BLaER1 treated with 17β-estradiol and CSF1 and Interleukin-3, amounts not matched to agents 10 nM and 100 nM (cell line): ENCODE measurements at regions not wholly inside any gene's neighbourhood (a gene's known extent, or its start where the extent isn't known, plus 50 kb on each side); places are given as distances from the start of the nearest gene placed in this dataset.

Experiments used
- H3K27ac ChIP-seq, 11 experiments: shearing (Covaris generic); formaldehyde crosslinking; 2 replicates each; pipeline ENCODE4 v1.8.1; 2022
- H3K27me3 ChIP-seq, 11 experiments: shearing (Covaris generic); formaldehyde crosslinking; 2 replicates each; pipeline ENCODE4 v1.8.1; 2022
- H3K36me3 ChIP-seq, 11 experiments: shearing (Covaris generic); formaldehyde crosslinking; 2 replicates each; pipeline ENCODE4 v1.8.1; 2022
- H3K4me1 ChIP-seq, 10 experiments: shearing (Covaris generic); formaldehyde crosslinking; 2 replicates each; pipeline ENCODE4 v1.8.1; 2022
- H3K4me2 ChIP-seq, 11 experiments: shearing (Covaris generic); formaldehyde crosslinking; 2 replicates each; pipeline ENCODE4 v1.8.1; 2022
- H3K4me3 ChIP-seq, 10 experiments: shearing (Covaris generic); formaldehyde crosslinking; 2 replicates each; pipeline ENCODE4 v1.8.1; 2022
- H3K9ac ChIP-seq, 11 experiments: shearing (Covaris generic); formaldehyde crosslinking; 2 replicates each; pipeline ENCODE4 v1.8.1; 2022
- H3K9me3 ChIP-seq, 11 experiments: shearing (Covaris generic); formaldehyde crosslinking; replicated peaks in 1 of 11; 2 replicates each; pipeline ENCODE4 v1.8.1; 2022
- H4K20me1 ChIP-seq, 11 experiments: shearing (Covaris generic); formaldehyde crosslinking; 2 replicates each; pipeline ENCODE4 v1.8.1; 2022
- Cebpa-rat ChIP-seq, 11 experiments: shearing (Covaris generic); IDR thresholded peaks; 2 replicates each; pipeline ENCODE4 v1.8.1; 2022

DNA sequence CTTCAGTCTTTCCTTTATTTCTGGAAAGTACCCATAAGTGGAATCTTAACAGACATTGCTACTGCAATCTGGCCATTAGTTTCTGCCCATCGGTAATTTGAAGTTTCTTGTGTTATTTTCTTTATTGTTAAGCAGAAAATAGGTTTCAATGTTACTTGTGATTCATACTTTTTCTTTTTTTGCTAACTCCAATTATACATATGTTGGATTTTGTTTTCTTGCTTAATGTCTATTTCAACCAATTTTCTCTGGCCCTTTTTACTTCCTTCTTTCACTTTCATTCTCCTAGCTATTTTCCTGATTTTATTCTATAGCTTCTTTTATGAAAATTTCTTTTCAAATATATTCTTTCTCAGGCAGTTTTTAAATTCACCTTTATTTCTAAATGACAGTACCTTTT, 457.4 kb downstream of the TCERG1L start:
- no peak overlapping the region for H3K4me2 ChIP-seq

DNA sequence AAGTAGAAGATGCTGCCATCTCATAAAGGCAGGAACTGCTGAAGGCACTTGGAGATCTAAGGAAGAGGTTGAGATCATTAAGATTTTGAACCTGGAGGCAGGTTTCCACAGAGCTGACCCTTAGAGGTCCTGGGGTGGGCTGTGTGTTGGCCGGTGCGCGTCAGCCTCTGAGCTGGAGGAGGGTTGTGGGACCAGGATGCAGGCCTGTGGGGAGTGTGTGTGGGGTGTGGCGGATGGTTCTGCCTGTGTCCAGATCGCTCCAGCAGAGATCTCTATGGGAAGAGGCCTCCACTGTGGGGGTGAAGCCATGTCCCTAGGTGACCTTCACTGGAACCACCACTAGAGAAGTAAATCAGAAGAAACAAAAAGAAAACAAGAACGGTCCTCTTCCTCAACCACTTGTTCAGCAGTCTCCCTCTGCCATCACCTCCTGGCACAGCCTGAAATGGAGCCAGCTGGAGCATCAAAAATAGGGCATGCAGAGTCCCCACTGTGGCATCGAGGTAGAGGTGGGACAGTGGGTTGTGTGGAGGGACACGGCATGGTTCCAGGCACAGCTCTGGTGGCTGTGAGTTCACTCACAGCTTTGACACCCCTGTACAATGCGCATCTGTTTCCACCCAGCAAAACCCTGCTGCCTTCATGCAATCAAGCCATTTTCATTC, 453.8 kb downstream of the TCERG1L start:
- no peak overlapping the region for H3K27ac ChIP-seq
- H3K4me2 ChIP-seq, result no peak overlapping the region
- peaks cover 28 to 36% (median 31%) of the 10 kb centered on the region in 11 experiments for H3K9me3 ChIP-seq
- peaks cover 0 to 30% (median 11%) of the 10 kb centered on the region in 10 experiments; a peak in 13 of 20 replicates for H3K4me1 ChIP-seq
- no peak overlapping the region for H3K9ac ChIP-seq
- H3K27me3 ChIP-seq, result no peaks in the 10 kb centered on the region
- no peak for TF ChIP-seq Cebpa-rat (IDR thresholded peaks at IDR 0.05)
- no peaks in the 10 kb centered on the region for H3K36me3 ChIP-seq
- no peaks in the 10 kb centered on the region for H4K20me1 ChIP-seq
- no peak overlapping the region for H3K4me3 ChIP-seq

More for the DNA sequence above, 457.4 kb downstream of the TCERG1L start:
- Histone ChIP-seq H3K9ac (no peak overlapping the region), H3K27me3 (no peaks in the 10 kb centered on the region), H3K4me3 (no peak overlapping the region), H3K27ac (no peak overlapping the region), H3K9me3 (peaks cover 34 to 49% (median 40%) of the 10 kb centered on the region in 11 experiments), H4K20me1 (no peaks in the 10 kb centered on the region), H3K4me1 (peaks cover 0 to 19% (median 5%) of the 10 kb centered on the region in 10 experiments; a peak in 8 of 20 replicates), H3K36me3 (no peaks in the 10 kb centered on the region)
- no peak for TF ChIP-seq Cebpa-rat (IDR thresholded peaks at IDR 0.05)

DNA sequence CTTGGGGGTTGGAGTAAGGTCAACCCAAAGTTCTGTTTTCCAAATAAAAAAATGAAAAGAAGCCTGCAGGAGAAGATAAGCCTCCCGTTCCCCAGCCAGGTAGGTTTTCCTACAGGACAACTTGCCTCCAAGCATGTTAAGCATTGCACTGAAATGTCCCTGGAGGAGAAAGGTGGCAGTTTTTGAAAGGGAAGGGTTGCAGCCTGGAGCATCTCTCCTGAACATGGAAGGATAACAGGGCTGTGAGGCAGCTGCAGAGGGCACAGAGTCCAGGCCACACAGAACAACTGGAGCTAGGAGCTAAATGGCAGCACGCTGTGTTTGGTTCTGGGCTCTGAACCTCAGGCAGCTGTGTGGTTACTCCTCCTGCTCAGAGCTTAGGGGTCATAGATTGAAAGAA, 452.9 kb downstream of the TCERG1L start:
- H3K27ac ChIP-seq, result no peak overlapping the region
- no peak for TF ChIP-seq Cebpa-rat (IDR thresholded peaks at IDR 0.05)
- H3K4me3 ChIP-seq, result no peak overlapping the region
- H3K9me3 ChIP-seq, result peaks cover 19 to 27% (median 22%) of the 10 kb centered on the region in 11 experiments
- H3K4me1 ChIP-seq, result peaks cover 0 to 34% (median 14%) of the 10 kb centered on the region in 10 experiments; a peak in 13 of 20 replicates
- no peaks in the 10 kb centered on the region for H3K27me3 ChIP-seq
- 0 out of 22 replicates have a peak overlapping the region, but pooled peaks of 1 of the 11 experiments have one; percentile 4 for H3K4me2 ChIP-seq
- H4K20me1 ChIP-seq, result no peaks in the 10 kb centered on the region
- no peak overlapping the region for H3K9ac ChIP-seq
- H3K36me3 ChIP-seq, result no peaks in the 10 kb centered on the region

DNA sequence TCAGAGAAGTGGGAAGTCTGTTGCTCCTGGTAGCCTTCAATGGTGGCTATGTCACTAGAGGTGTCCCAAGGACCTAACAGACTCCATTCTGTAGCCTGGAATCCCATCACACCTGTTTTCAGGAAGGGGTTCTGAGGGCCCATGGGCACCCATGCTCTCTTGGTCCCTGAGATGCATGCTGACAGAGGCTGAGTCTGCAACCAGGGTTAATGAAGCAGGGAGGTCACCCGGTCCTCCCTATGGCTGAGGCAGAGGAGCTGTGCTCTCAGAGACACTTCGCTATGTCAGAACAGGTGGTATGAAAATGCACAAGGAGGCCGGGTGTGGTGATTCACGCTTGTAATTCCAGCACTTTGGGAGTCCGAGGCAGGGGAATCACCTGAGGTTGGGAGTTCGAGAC, 452.1 kb downstream of the TCERG1L start:
- peaks cover 11 to 19% (median 14%) of the 10 kb centered on the region in 11 experiments for H3K9me3 ChIP-seq
- H3K36me3 ChIP-seq, result no peaks in the 10 kb centered on the region
- H3K4me1 ChIP-seq, result peaks cover 0 to 34% (median 14%) of the 10 kb centered on the region in 10 experiments; a peak in 13 of 20 replicates
- H4K20me1 ChIP-seq, result no peaks in the 10 kb centered on the region
- H3K27ac ChIP-seq, result no peak overlapping the region
- no peaks in the 10 kb centered on the region for H3K27me3 ChIP-seq
- no peak overlapping the region for H3K4me3 ChIP-seq
- H3K4me2 ChIP-seq, result no peak overlapping the region
- TF ChIP-seq Cebpa-rat (IDR thresholded peaks at IDR 0.05), result no peak
- no peak overlapping the region for H3K9ac ChIP-seq

DNA sequence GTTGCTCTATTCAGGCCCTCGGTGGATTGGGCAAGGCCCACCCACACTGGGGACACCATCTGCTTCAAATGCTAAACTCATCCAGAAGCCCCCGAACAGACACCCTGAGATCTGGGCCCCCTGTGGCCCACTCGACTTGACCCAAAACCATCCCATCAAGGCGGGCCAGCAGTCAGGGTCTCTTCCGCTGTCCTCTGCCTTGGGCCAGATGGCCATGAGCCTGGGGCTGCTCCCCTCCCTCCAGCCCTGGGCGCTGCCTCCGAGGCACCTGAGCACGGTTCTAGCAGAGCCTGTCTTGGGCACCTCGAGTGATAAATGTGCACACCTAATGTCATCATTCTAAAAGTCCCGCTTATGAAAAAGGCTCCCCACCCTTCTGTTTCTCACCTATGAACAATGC, 449.4 kb downstream of the TCERG1L start:
- Histone ChIP-seq H3K9ac (no peak overlapping the region), H3K36me3 (no peaks in the 10 kb centered on the region), H3K4me2 (peak overlapping the region in 7 of 11 experiments; percentile 12 to 77 (median 70); a peak in 12 of 22 replicates), H3K4me3 (no peak overlapping the region), H3K27ac (no peak overlapping the region), H4K20me1 (no peaks in the 10 kb centered on the region), H3K4me1 (peaks cover 0 to 27% (median 15%) of the 10 kb centered on the region in 10 experiments; a peak in 13 of 20 replicates), H3K27me3 (no peaks in the 10 kb centered on the region), H3K9me3 (peaks cover 0 to 5% (median 0%) of the 10 kb centered on the region in 11 experiments; a peak in 2 of 22 replicates)
- TF ChIP-seq Cebpa-rat (IDR thresholded peaks at IDR 0.05), result no peak

DNA sequence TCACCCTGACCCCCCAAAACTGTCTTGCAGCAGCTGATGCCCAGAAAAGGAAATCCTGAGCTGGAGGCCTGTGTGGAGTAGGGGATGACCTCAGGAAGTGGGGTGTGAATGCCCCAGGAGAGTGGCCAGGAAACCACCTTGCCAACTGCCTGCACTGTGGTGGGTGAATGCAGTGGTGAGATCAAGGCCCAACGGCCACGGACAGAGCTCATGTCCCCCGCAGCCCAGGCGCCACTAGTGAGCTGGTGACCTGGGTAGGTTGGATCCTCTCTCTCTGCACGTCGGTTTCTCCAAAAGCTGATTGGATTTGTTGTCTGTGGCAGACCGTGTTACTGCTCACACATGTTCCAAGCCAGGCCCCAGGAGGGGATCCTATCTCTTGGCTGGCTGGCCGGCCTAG, 448.9 kb downstream of the TCERG1L start:
- H3K9me3 ChIP-seq, result peaks cover 0 to 5% (median 0%) of the 10 kb centered on the region in 11 experiments; a peak in 2 of 22 replicates
- TF ChIP-seq Cebpa-rat (IDR thresholded peaks at IDR 0.05), result no peak
- H3K4me3 ChIP-seq, result no peak overlapping the region
- H3K27ac ChIP-seq, result 0 out of 22 replicates have a peak overlapping the region, but pooled peaks of 1 of the 11 experiments have one; percentile 12
- H4K20me1 ChIP-seq, result no peaks in the 10 kb centered on the region
- H3K27me3 ChIP-seq, result no peaks in the 10 kb centered on the region
- no peaks in the 10 kb centered on the region for H3K36me3 ChIP-seq
- H3K4me2 ChIP-seq, result peak overlapping the region in 7 of 11 experiments; percentile 12 to 77 (median 70); a peak in 13 of 22 replicates
- H3K9ac ChIP-seq, result no peak overlapping the region
- peaks cover 0 to 27% (median 15%) of the 10 kb centered on the region in 10 experiments; a peak in 13 of 20 replicates for H3K4me1 ChIP-seq

DNA sequence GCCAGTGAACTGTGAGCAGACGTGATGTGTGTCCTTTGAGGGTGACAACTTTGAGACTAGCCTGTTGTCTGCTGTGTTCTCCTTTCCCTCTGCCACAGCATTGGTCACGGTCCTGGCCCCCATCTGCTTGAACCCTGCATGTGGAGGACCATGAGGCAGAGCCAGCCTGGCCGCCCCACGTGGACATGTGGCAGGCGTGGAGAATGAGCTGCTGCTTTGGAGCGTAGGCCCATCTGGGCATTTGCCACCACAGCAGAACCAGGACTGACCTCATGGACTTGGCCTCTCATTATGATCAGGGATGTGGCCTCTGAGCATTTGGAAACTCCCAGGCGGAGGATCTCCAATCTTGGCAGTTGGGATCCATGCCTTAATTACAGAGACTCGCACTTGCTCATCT, 448.5 kb downstream of the TCERG1L start:
- Histone ChIP-seq H3K27ac (0 out of 22 replicates have a peak overlapping the region, but pooled peaks of 1 of the 11 experiments have one; percentile 12), H3K4me2 (peak overlapping the region in 7 of 11 experiments; percentile 12 to 77 (median 70); a peak in 13 of 22 replicates), H3K9ac (no peak overlapping the region), H3K9me3 (peaks cover 0 to 5% (median 0%) of the 10 kb centered on the region in 11 experiments; a peak in 2 of 22 replicates), H3K27me3 (no peaks in the 10 kb centered on the region), H3K36me3 (no peaks in the 10 kb centered on the region), H3K4me3 (no peak overlapping the region), H3K4me1 (peaks cover 0 to 27% (median 15%) of the 10 kb centered on the region in 10 experiments; a peak in 13 of 20 replicates), H4K20me1 (no peaks in the 10 kb centered on the region)
- TF ChIP-seq Cebpa-rat (IDR thresholded peaks at IDR 0.05), result no peak

DNA sequence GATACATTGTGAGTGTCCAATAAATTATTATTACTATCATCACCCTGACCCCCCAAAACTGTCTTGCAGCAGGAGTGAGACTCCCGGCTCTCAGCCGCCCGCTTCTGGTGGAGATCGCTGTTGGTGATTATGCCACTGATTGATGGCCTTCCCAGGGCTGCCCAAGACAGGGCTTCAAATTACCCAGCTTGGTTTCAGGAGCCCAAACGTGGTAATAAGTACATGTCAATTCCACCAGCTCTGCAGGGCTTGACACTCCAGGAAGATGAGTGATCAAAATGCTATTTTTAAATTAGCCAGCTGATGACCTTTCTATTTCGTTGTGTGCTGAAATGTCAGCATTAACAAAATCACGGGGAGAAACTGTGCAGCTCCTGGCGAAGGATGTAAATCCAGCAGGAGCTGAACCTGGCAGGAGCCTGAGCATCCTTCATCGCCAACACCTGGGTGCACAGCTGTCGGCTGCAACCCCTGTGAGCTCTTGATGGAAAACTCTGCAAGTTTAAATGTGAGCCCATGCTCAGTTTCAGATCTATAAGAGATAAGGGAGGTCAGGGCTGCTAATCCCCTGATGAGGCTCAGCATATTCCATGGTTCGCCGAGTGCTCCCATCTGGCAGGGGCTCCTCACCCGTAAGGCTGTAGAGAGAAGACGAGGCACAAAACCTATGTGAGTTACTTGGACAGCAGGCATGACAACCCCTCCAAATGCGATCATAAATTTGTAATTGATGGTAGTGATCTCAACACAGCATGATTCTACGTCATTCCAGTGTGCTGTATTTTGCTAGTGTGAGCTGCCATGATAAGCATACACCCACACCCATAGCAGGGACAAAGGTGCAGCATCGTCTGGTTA, 446.3 kb downstream of the TCERG1L start:
- H3K9ac ChIP-seq, result no peak overlapping the region
- no peak for TF ChIP-seq Cebpa-rat (IDR thresholded peaks at IDR 0.05)
- peak overlapping the region in 5 of 11 experiments; percentile 12 to 36 (median 16); a peak in 5 of 22 replicates for H3K4me2 ChIP-seq
- H3K4me1 ChIP-seq, result peaks cover 0 to 27% (median 15%) of the 10 kb centered on the region in 10 experiments; a peak in 13 of 20 replicates
- no peaks in the 10 kb centered on the region for H4K20me1 ChIP-seq
- no peak overlapping the region for H3K27ac ChIP-seq
- H3K4me3 ChIP-seq, result no peak overlapping the region
- no peaks in the 10 kb centered on the region for H3K36me3 ChIP-seq
- no peaks in the 10 kb centered on the region for H3K27me3 ChIP-seq
- peaks cover 0 to 5% (median 0%) of the 10 kb centered on the region in 11 experiments; a peak in 2 of 22 replicates for H3K9me3 ChIP-seq

DNA sequence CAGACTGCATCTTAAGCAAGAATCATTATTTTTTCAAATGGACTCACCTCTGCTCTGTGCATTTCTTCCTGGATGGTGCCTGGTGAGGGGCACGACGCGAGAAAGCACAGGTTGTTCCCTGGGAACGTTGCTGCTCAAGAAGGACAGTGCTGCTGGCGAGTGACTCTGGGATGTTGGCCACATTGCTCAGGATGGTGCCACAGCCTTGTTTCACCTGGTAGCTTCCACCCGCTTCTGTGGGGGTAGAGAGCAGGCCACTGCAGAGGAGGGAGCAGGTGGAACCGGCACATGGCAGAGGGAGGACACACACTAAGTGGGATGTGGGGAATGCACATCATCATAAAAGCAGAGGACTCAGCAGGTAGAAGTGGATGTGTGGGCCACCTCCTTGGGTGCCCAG, 444.7 kb downstream of the TCERG1L start:
- no peaks in the 10 kb centered on the region for H4K20me1 ChIP-seq
- H3K4me1 ChIP-seq, result peaks cover 0 to 28% (median 15%) of the 10 kb centered on the region in 10 experiments; a peak in 13 of 20 replicates
- no peaks in the 10 kb centered on the region for H3K27me3 ChIP-seq
- H3K4me3 ChIP-seq, result no peak overlapping the region
- TF ChIP-seq Cebpa-rat (IDR thresholded peaks at IDR 0.05), result no peak
- H3K9ac ChIP-seq, result no peak overlapping the region
- no peak overlapping the region for H3K27ac ChIP-seq
- H3K9me3 ChIP-seq, result peaks cover 0 to 5% (median 0%) of the 10 kb centered on the region in 11 experiments; a peak in 2 of 22 replicates
- no peaks in the 10 kb centered on the region for H3K36me3 ChIP-seq
- H3K4me2 ChIP-seq, result no peak overlapping the region
